ENCODE measurements at regions not wholly inside any gene's neighbourhood (a gene's known extent, or its start where the extent isn't known, plus 50 kb on each side); places are given as distances from the start of the nearest gene placed in this dataset.

- no peak for TF ChIP-seq CTCF (IDR thresholded peaks at IDR 0.05; ENCODE audit: low read length)
- TF ChIP-seq EZH2 (IDR thresholded peaks at IDR 0.05; ENCODE audit: borderline replicate concordance, low read length), result no peak
Measured at GRCh38 chr13:74215420-74215819, 81.2 kb upstream of the KLF12 start.

Measured in OCI-LY1 (cell line).